SK-N-SH (cell line): ENCODE measurements at regions not wholly inside any gene's neighbourhood (a gene's known extent, or its start where the extent isn't known, plus 50 kb on each side); places are given as distances from the start of the nearest gene placed in this dataset.

Experiments
- CTCF ChIA-PET: fragments of 300-600, 350-600 bp; formaldehyde crosslinking; extraction: SDS; loops from one replicate; lab custom pipeline; 2021; lab: Yijun Ruan, JAX
- POLR2A ChIA-PET: fragments of 350-600 bp; sonication (Branson Sonifier 250); formaldehyde crosslinking; extraction: SDS; loops from one replicate; lab custom pipeline; 2020; ENCODE audit warnings: antibody characterized with exemption, inconsistent platforms; lab: Yijun Ruan, JAX
- DNase-seq: peaks from one replicate; pipeline ENCODE4 v3.0.0; 2012
- H2AFZ ChIP-seq: fragments of 200-600 bp; sonication (generic); 2 replicates; pipeline ENCODE4 v1.8.1; 2016; ENCODE audit warnings: antibody characterized with exemption, mild to moderate bottlenecking, low read depth
- H3F3A ChIP-seq: fragments of 200-600 bp; sonication (generic); replicated peaks from 2 replicates; pipeline ENCODE3; 2016; ENCODE audit warnings: antibody characterized with exemption, mild to moderate bottlenecking; ENCODE audit not compliant: insufficient read depth
- H3K27ac ChIP-seq, 2 experiments: fragments of 200-500 bp in 1 of 2; fragments of 200-600 bp in 1 of 2; sonication (Bioruptor generic) in 1 of 2; sonication (generic), shearing (Covaris generic) in 1 of 2; 2 replicates each; pipeline versions ENCODE4 v1.5.1 to v1.6.1; 2014 to 2016; ENCODE audit warnings: low read depth in 2 of 2, inconsistent platforms in 1 of 2, low read length in 1 of 2, mild to moderate bottlenecking in 1 of 2, mixed read lengths in 1 of 2
- H3K27me3 ChIP-seq: fragments of 200-600 bp; sonication (generic), shearing (Covaris generic); 2 replicates; pipeline ENCODE4 v1.6.1; 2016; ENCODE audit warnings: mixed run types; ENCODE audit not compliant: insufficient read depth
- H3K36me3 ChIP-seq, 2 experiments: fragments of 200-500 bp in 1 of 2; fragments of 200-600 bp in 1 of 2; sonication (Bioruptor generic) in 1 of 2; sonication (generic) in 1 of 2; replicated peaks in 1 of 2; 2 replicates each; pipeline versions ENCODE3 to v1.5.1; 2014 to 2016; ENCODE audit warnings: low read length in 1 of 2, mild to moderate bottlenecking in 1 of 2; ENCODE audit not compliant: insufficient read depth in 2 of 2, control insufficient read depth in 1 of 2
- H3K4me1 ChIP-seq, 2 experiments: fragments of 200-500 bp in 1 of 2; fragments of 200-600 bp in 1 of 2; sonication (Bioruptor generic) in 1 of 2; sonication (generic), shearing (Covaris generic) in 1 of 2; 2 replicates each; pipeline versions ENCODE4 v1.5.1 to v1.6.1; 2014 to 2016; ENCODE audit warnings: low read depth in 1 of 2, low read length in 1 of 2, mixed run types in 1 of 2; ENCODE audit not compliant: insufficient read depth in 2 of 2, control insufficient read depth in 1 of 2
- H3K4me2 ChIP-seq: fragments of 200-600 bp; sonication (generic), shearing (Covaris generic); 2 replicates; pipeline ENCODE4 v1.6.1; 2017; ENCODE audit warnings: mixed run types
- H3K4me3 ChIP-seq, 2 experiments: fragments of 200-500 bp in 1 of 2; fragments of 200-600 bp in 1 of 2; sonication (Bioruptor generic) in 1 of 2; sonication (generic), shearing (Covaris generic) in 1 of 2; 2 replicates each; pipeline versions ENCODE4 v1.5.1 to v1.8.1; 2014 to 2016; ENCODE audit warnings: low read depth in 2 of 2, inconsistent platforms in 1 of 2, low read length in 1 of 2, mild to moderate bottlenecking in 1 of 2, mixed read lengths in 1 of 2, moderate library complexity in 1 of 2
- H3K79me2 ChIP-seq: fragments of 200-600 bp; sonication (generic); 2 replicates; pipeline ENCODE4 v1.8.1; 2017; ENCODE audit warnings: mild to moderate bottlenecking; ENCODE audit not compliant: insufficient read depth
- H3K9ac ChIP-seq: fragments of 200-600 bp; sonication (generic); 2 replicates; pipeline ENCODE4 v1.6.1; 2017; ENCODE audit warnings: mixed run types
- H3K9me2 ChIP-seq: fragments of 200-600 bp; sonication (generic); 2 replicates; pipeline ENCODE4 v1.6.1; 2017; ENCODE audit warnings: mixed run types
- H3K9me3 ChIP-seq: fragments of 200-600 bp; sonication (generic); 2 replicates; pipeline ENCODE4 v1.6.1; 2017; ENCODE audit warnings: mixed run types, mild to moderate bottlenecking, moderate library complexity
- H4K20me1 ChIP-seq: fragments of 200-600 bp; sonication (generic); 2 replicates; pipeline ENCODE4 v1.6.1; 2017; ENCODE audit warnings: mild to moderate bottlenecking, mixed run types; ENCODE audit not compliant: insufficient read depth
- CHD2 ChIP-seq: fragments of 150-350 bp; IDR thresholded peaks from 2 replicates; pipeline ENCODE4 v1.6.1; 2018; ENCODE audit warnings: low read length; ENCODE audit not compliant: partially characterized antibody
- ELF1 ChIP-seq: IDR thresholded peaks from 2 replicates; pipeline ENCODE4 v1.4.0; 2012
- FOSL2 ChIP-seq: IDR thresholded peaks from 2 replicates; pipeline ENCODE4 v1.4.0; 2012; ENCODE audit warnings: low read depth, mild to moderate bottlenecking, moderate library complexity, borderline replicate concordance
- FOXJ3 ChIP-seq: sonication (generic); formaldehyde crosslinking; IDR thresholded peaks from 2 replicates; pipeline ENCODE4 v1.5.1; 2020; ENCODE audit warnings: mild to moderate bottlenecking, missing genetic modification reagents
- FOXM1 ChIP-seq: IDR thresholded peaks from 2 replicates; pipeline ENCODE4 v1.4.0; 2012; ENCODE audit warnings: low read depth, mild to moderate bottlenecking
- JUND ChIP-seq: IDR thresholded peaks from 2 replicates; pipeline ENCODE4 v1.4.0; 2012
- MXI1 ChIP-seq: IDR thresholded peaks from 2 replicates; pipeline ENCODE4 v1.6.1; 2012; ENCODE audit warnings: mild to moderate bottlenecking, low read depth, low read length, improper control_type of control experiment
- NFIC ChIP-seq: IDR thresholded peaks from 2 replicates; pipeline ENCODE4 v1.4.0; 2012; ENCODE audit warnings: borderline replicate concordance
- NRF1 ChIP-seq: IDR thresholded peaks from 2 replicates; pipeline ENCODE4 v1.6.1; 2012; ENCODE audit warnings: low read depth, mild to moderate bottlenecking, low read length
- RAD21 ChIP-seq: IDR thresholded peaks from 2 replicates; pipeline ENCODE4 v1.6.1; 2012; ENCODE audit warnings: mild to moderate bottlenecking, low read length
- RCOR1 ChIP-seq: fragments of 150-350 bp; IDR thresholded peaks from 2 replicates; pipeline ENCODE4 v1.6.1; 2017; ENCODE audit warnings: antibody characterized with exemption, low read length
- RFX5 ChIP-seq: IDR thresholded peaks from 2 replicates; pipeline ENCODE4 v1.6.1; 2012; ENCODE audit warnings: mild to moderate bottlenecking, improper control_type of control experiment, low read length
- SMC3 ChIP-seq: IDR thresholded peaks from 2 replicates; pipeline ENCODE4 v1.6.1; 2012; ENCODE audit warnings: low read depth, low read length, improper control_type of control experiment
- TEAD4 ChIP-seq: IDR thresholded peaks from 2 replicates; pipeline ENCODE4 v1.4.0; 2012; ENCODE audit warnings: mild to moderate bottlenecking, borderline replicate concordance; ENCODE audit not compliant: insufficient read depth
- YY1 ChIP-seq: IDR thresholded peaks from 2 replicates; pipeline ENCODE4 v1.4.0; 2012; ENCODE audit warnings: low read depth, mild to moderate bottlenecking
- WGBS: methylation state at CpG from one replicate; pipeline ENCODE4 v1.1.6; 2017; ENCODE audit warnings: low lambda C conversion rate; 5-methylcytosine and 5-hydroxymethylcytosine counted together
- TF ChIP-seq, protein P1 (sequence below): fragments of 200-600 bp; sonication (generic); IDR thresholded peaks from 2 replicates; pipeline ENCODE4 v1.6.1; 2017; ENCODE audit warnings: antibody characterized with exemption, mild to moderate bottlenecking, moderate library complexity
- TF ChIP-seq, protein P2 (sequence below): IDR thresholded peaks from 2 replicates; pipeline ENCODE4 v1.6.1; 2012; ENCODE audit warnings: mild to moderate bottlenecking, low read depth, low read length, moderate library complexity
- TF ChIP-seq, protein P3 (sequence below): fragments of 150-350 bp; IDR thresholded peaks from 2 replicates; pipeline ENCODE4 v1.6.1; 2016; ENCODE audit warnings: mild to moderate bottlenecking, low read depth, low read length

DNA sequence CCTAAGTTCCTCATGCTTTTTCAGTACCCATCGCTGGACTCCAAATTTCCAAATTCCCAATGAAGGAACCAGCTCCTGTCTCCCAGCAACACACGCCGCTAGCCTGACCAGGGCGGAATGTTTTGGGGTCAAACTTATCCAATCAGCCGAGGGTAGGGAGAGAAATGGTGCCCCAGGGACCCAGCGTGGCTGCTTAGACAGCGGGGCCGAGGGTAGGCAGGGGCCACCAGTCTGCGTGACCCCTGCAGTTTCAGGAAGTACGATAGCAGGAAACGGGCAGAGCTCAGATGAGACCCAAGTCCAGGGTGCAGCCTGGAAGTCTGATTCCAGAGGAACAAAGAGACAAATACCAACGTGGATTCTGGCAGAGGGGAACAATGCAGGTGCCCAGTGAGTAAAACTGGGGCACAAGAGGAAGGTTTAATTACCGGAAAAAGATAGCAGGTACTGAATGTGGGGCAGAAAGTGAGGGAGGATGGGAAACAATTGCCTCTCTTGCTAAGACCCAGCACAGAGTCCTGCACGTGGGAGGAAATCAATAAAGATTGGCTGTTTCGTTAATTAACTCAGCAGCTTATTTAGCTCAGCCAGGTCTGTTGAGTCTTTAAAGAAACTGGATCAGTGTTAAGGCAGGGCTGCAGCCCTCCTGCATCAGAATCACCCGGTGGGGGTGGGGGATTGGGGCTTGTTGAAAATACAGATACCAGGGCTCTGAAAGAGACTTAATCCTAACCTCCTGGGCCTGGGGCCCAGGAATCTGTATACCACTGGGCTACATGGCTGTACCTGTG is 50.4 kb upstream of the NFE2L3 start:
- WGBS: 60% methylated on average over 16 of the region's 16 CpGs
- Histone ChIP-seq H3K4me3 (no peak overlapping the region), H3K4me2 (no peak overlapping the region), H3K9me2 (no peaks in the 10 kb centered on the region), H3F3A (no peaks in the 10 kb centered on the region), H3K9me3 (no peaks in the 10 kb centered on the region), H3K36me3 (no peaks in the 10 kb centered on the region), H4K20me1 (no peaks in the 10 kb centered on the region), H3K27ac (no peak overlapping the region), H3K4me1 (no peaks in the 10 kb centered on the region), H2AFZ (no peak overlapping the region), H3K79me2 (no peaks in the 10 kb centered on the region), H3K9ac (no peak overlapping the region), H3K27me3 (no peaks in the 10 kb centered on the region; the same call in 1 of the 2 replicates)
- ChIA-PET POLR2A (no interaction called here), CTCF (interaction anchor here (1.2 to 6.3 kb wide), 2 partner anchors 10 to 264 kb away, joined by 5 to 47 read pairs; no protein-coding TSS in a partner anchor)
- TF ChIP-seq, protein P1, sequence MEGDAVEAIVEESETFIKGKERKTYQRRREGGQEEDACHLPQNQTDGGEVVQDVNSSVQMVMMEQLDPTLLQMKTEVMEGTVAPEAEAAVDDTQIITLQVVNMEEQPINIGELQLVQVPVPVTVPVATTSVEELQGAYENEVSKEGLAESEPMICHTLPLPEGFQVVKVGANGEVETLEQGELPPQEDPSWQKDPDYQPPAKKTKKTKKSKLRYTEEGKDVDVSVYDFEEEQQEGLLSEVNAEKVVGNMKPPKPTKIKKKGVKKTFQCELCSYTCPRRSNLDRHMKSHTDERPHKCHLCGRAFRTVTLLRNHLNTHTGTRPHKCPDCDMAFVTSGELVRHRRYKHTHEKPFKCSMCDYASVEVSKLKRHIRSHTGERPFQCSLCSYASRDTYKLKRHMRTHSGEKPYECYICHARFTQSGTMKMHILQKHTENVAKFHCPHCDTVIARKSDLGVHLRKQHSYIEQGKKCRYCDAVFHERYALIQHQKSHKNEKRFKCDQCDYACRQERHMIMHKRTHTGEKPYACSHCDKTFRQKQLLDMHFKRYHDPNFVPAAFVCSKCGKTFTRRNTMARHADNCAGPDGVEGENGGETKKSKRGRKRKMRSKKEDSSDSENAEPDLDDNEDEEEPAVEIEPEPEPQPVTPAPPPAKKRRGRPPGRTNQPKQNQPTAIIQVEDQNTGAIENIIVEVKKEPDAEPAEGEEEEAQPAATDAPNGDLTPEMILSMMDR: no peak
- TF ChIP-seq NRF1 (no peak), SMC3 (no peak), CHD2 (no peak), ELF1 (no peak), RFX5 (no peak), FOSL2 (no peak), NFIC (no peak), TEAD4 (no peak), JUND (no peak), MXI1 (no peak), YY1 (no peak), FOXM1 (no peak), FOXJ3 (CRISPR knock-in tag) (no peak), RCOR1 (no peak), RAD21 (no peak)
- TF ChIP-seq, protein P2, sequence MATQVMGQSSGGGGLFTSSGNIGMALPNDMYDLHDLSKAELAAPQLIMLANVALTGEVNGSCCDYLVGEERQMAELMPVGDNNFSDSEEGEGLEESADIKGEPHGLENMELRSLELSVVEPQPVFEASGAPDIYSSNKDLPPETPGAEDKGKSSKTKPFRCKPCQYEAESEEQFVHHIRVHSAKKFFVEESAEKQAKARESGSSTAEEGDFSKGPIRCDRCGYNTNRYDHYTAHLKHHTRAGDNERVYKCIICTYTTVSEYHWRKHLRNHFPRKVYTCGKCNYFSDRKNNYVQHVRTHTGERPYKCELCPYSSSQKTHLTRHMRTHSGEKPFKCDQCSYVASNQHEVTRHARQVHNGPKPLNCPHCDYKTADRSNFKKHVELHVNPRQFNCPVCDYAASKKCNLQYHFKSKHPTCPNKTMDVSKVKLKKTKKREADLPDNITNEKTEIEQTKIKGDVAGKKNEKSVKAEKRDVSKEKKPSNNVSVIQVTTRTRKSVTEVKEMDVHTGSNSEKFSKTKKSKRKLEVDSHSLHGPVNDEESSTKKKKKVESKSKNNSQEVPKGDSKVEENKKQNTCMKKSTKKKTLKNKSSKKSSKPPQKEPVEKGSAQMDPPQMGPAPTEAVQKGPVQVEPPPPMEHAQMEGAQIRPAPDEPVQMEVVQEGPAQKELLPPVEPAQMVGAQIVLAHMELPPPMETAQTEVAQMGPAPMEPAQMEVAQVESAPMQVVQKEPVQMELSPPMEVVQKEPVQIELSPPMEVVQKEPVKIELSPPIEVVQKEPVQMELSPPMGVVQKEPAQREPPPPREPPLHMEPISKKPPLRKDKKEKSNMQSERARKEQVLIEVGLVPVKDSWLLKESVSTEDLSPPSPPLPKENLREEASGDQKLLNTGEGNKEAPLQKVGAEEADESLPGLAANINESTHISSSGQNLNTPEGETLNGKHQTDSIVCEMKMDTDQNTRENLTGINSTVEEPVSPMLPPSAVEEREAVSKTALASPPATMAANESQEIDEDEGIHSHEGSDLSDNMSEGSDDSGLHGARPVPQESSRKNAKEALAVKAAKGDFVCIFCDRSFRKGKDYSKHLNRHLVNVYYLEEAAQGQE: no peak
- TF ChIP-seq, protein P3, sequence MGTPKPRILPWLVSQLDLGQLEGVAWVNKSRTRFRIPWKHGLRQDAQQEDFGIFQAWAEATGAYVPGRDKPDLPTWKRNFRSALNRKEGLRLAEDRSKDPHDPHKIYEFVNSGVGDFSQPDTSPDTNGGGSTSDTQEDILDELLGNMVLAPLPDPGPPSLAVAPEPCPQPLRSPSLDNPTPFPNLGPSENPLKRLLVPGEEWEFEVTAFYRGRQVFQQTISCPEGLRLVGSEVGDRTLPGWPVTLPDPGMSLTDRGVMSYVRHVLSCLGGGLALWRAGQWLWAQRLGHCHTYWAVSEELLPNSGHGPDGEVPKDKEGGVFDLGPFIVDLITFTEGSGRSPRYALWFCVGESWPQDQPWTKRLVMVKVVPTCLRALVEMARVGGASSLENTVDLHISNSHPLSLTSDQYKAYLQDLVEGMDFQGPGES: no peak
- no peak for DNase-seq
